Keratinocyte (primary cell): ENCODE measurements at regions not wholly inside any gene's neighbourhood (a gene's known extent, or its start where the extent isn't known, plus 50 kb on each side); places are given as distances from the start of the nearest gene placed in this dataset.

ENCODE experiments used
- DNase-seq: peaks from one replicate; pipeline ENCODE4 v3.0.0-alpha.2; 2011; ENCODE audit warnings: low read depth, missing footprints, low spot score
- FAIRE-seq: peaks from 2 replicates; lab custom pipeline; 2011; peaks lifted over from hg19 to GRCh38; lab: Jason Lieb, UNC
- H2AFZ ChIP-seq: 2 replicates; pipeline ENCODE4 v1.6.0; 2012; ENCODE audit warnings: low read length, control low read depth, inconsistent platforms; ENCODE audit not compliant: control insufficient read depth
- H3K27ac ChIP-seq: 2 replicates; pipeline ENCODE4 v1.5.1; 2011; ENCODE audit warnings: low read length; ENCODE audit not compliant: control insufficient read depth, insufficient read depth
- H3K27me3 ChIP-seq: 3 replicates; pipeline ENCODE4 v1.6.0; 2011; ENCODE audit warnings: low read length; ENCODE audit not compliant: control insufficient read depth, insufficient read depth; ENCODE audit errors: extremely low read depth
- H3K36me3 ChIP-seq, 2 experiments: 2 replicates in 1 of 2; 3 replicates in 1 of 2; pipeline ENCODE4 v1.5.1; 2011; ENCODE audit warnings: low read length in 2 of 2, mild to moderate bottlenecking in 1 of 2; ENCODE audit not compliant: control insufficient read depth in 2 of 2, insufficient read depth in 2 of 2; ENCODE audit errors: extremely low read depth in 1 of 2
- H3K4me1 ChIP-seq: 3 replicates; pipeline ENCODE4 v1.5.1; 2011; ENCODE audit warnings: low read length; ENCODE audit not compliant: control insufficient read depth, insufficient read depth; ENCODE audit errors: extremely low read depth
- H3K4me2 ChIP-seq: 3 replicates; pipeline ENCODE4 v1.6.0; 2011; ENCODE audit warnings: low read depth, low read length; ENCODE audit not compliant: control insufficient read depth, insufficient read depth; ENCODE audit errors: extremely low read depth
- H3K4me3 ChIP-seq, 3 experiments: fragments of 200-600 bp in 1 of 3; sonication (generic) in 1 of 3; 2 replicates in 2 of 3; 3 replicates in 1 of 3; pipeline ENCODE4 v1.5.1; 2011 to 2016; ENCODE audit warnings: low read length in 3 of 3, mild to moderate bottlenecking in 3 of 3, control low read depth in 2 of 3, inconsistent platforms in 1 of 3, low read depth in 1 of 3, mixed read lengths in 1 of 3, mixed run types in 1 of 3, moderate library complexity in 1 of 3; ENCODE audit not compliant: control insufficient read depth in 2 of 3, insufficient read depth in 2 of 3; ENCODE audit errors: extremely low read depth in 1 of 3
- H3K79me2 ChIP-seq: 2 replicates; pipeline ENCODE4 v1.6.0; 2012; ENCODE audit warnings: low read length; ENCODE audit not compliant: control insufficient read depth, insufficient read depth
- H3K9ac ChIP-seq: 3 replicates; pipeline ENCODE4 v1.6.0; 2011; ENCODE audit warnings: low read length; ENCODE audit not compliant: control insufficient read depth, insufficient read depth; ENCODE audit errors: extremely low read depth
- H3K9me1 ChIP-seq: 3 replicates; pipeline ENCODE4 v1.6.0; 2011; ENCODE audit warnings: low read length; ENCODE audit not compliant: control insufficient read depth, insufficient read depth; ENCODE audit errors: extremely low read depth
- H3K9me3 ChIP-seq: 2 replicates; pipeline ENCODE4 v1.5.1; 2012; ENCODE audit warnings: low read depth, low read length; ENCODE audit not compliant: control insufficient read depth
- H4K20me1 ChIP-seq: 3 replicates; pipeline ENCODE4 v1.6.0; 2011; ENCODE audit warnings: low read length; ENCODE audit not compliant: control insufficient read depth, insufficient read depth; ENCODE audit errors: extremely low read depth
- CTCF ChIP-seq, 3 experiments: IDR thresholded peaks in 1 of 3; conservative IDR thresholded peaks in 1 of 3; optimal IDR thresholded peaks in 1 of 3; 2 replicates in 2 of 3; 3 replicates in 1 of 3; pipeline versions ENCODE3 to v1.5.1; 2011; ENCODE audit warnings: low read length in 3 of 3, mild to moderate bottlenecking in 3 of 3, moderate library complexity in 2 of 3, control low read depth in 1 of 3, inconsistent platforms in 1 of 3; ENCODE audit not compliant: insufficient read depth in 2 of 3; ENCODE audit errors: extremely low read depth in 1 of 3
- EZH2 ChIP-seq: IDR thresholded peaks from one replicate; pipeline ENCODE4 v1.6.1; 2012; ENCODE audit warnings: inconsistent platforms, mild to moderate bottlenecking, low read length, moderate library complexity
- dilution Hi-C: fragments of 300-500 bp; cut with MboI; formaldehyde crosslinking; loops from one replicate; pipeline ENCODE4 v1.7.0; 2020; ENCODE audit warnings: low sequenced_read_pairs; ENCODE audit not compliant: extremely low pct_ligation_motif_present

- H3K4me1 ChIP-seq: no peaks in the 10 kb centered on the region
- FAIRE-seq (no peak), DNase-seq (no peak)
- no peaks in the 10 kb centered on the region for H3K36me3 ChIP-seq
- no peaks in the 10 kb centered on the region for H4K20me1 ChIP-seq
- no peak overlapping the region for H3K9ac ChIP-seq
- no peak overlapping the region for H2AFZ ChIP-seq
- TF ChIP-seq EZH2 (no peak), CTCF (optimal IDR thresholded peaks at IDR 0.05 in 1 of 3, IDR thresholded peaks at IDR 0.05 in 1 of 3, conservative IDR thresholded peaks at IDR 0.05 in 1 of 3; ENCODE audit: extremely low read depth in 1 of 3, insufficient read depth in 2 of 3, low read length in 3 of 3) (no peak)
- no peaks in the 10 kb centered on the region for H3K27me3 ChIP-seq
- no peak overlapping the region for H3K27ac ChIP-seq
- H3K9me3 ChIP-seq: no peaks in the 10 kb centered on the region
- H3K4me3 ChIP-seq: no peak overlapping the region
- no peaks in the 10 kb centered on the region for H3K79me2 ChIP-seq
- no peak overlapping the region for H3K4me2 ChIP-seq
- H3K9me1 ChIP-seq: no peaks in the 10 kb centered on the region
- dilution Hi-C loops: no loop called here
Observed at GRCh38 chr3:64998317-64998716, 310.5 kb upstream of the ADAMTS9 start.

- H3K27me3 ChIP-seq: no peaks in the 10 kb centered on the region
- no peak overlapping the region for H3K4me3 ChIP-seq
- no peak overlapping the region for H3K9ac ChIP-seq
- no peaks in the 10 kb centered on the region for H3K36me3 ChIP-seq
- TF ChIP-seq EZH2 (no peak), CTCF (optimal IDR thresholded peaks at IDR 0.05 in 1 of 3, IDR thresholded peaks at IDR 0.05 in 1 of 3, conservative IDR thresholded peaks at IDR 0.05 in 1 of 3; ENCODE audit: extremely low read depth in 1 of 3, insufficient read depth in 2 of 3, low read length in 3 of 3) (no peak)
- dilution Hi-C loops: no loop called here
- DNase-seq (no peak), FAIRE-seq (no peak)
- H3K9me1 ChIP-seq: no peaks in the 10 kb centered on the region
- H3K27ac ChIP-seq: no peak overlapping the region
- peaks cover 3% of the 10 kb centered on the region for H3K4me1 ChIP-seq
- no peak overlapping the region for H3K4me2 ChIP-seq
- peak overlapping the region; percentile 19 for H2AFZ ChIP-seq
- no peaks in the 10 kb centered on the region for H3K79me2 ChIP-seq
- H3K9me3 ChIP-seq: no peaks in the 10 kb centered on the region
- no peaks in the 10 kb centered on the region for H4K20me1 ChIP-seq
Observed at GRCh38 chr3:64995857-64996551, 308.2 kb upstream of the ADAMTS9 start.
